Stimulated activated CD4-positive, alpha-beta T cell treated with anti-CD3 and anti-CD28 coated beads, TNF-alpha, amount 100 ng/mL, for 4 hours (primary cell): ENCODE measurements at regions not wholly inside any gene's neighbourhood (a gene's known extent, or its start where the extent isn't known, plus 50 kb on each side); places are given as distances from the start of the nearest gene placed in this dataset.

Experiments
- DNase-seq, 3 experiments: peaks; one replicate each; pipeline ENCODE4 v3.0.0-alpha.2; 2020; ENCODE audit warnings: low read depth in 3 of 3

GRCh38 chr19:30898353-30899103 lies 450.7 kb downstream of the TSHZ3 start:
- no peak for DNase-seq

GRCh38 chr19:30897553-30897952 lies 451.7 kb downstream of the TSHZ3 start:
- no peak for DNase-seq

GRCh38 chr19:30897034-30897433 lies 452.2 kb downstream of the TSHZ3 start:
- DNase-seq, result no peak

- no peak for DNase-seq
Measured at GRCh38 chr19:30896554-30896953, 452.7 kb downstream of the TSHZ3 start.

- DNase-seq, result no peak
Measured at GRCh38 chr19:30895946-30896345, 453.3 kb downstream of the TSHZ3 start.

GRCh38 chr19:30891051-30891450 lies 458.2 kb downstream of the TSHZ3 start:
- DNase-seq, result no peak

GRCh38 chr19:30890033-30890432 lies 459.2 kb downstream of the TSHZ3 start:
- no peak for DNase-seq

- no peak for DNase-seq
Measured at GRCh38 chr19:30888937-30889336, 460.3 kb downstream of the TSHZ3 start.

GRCh38 chr19:30887042-30887441 lies 462.2 kb downstream of the TSHZ3 start:
- DNase-seq, result no peak

GRCh38 chr19:30886222-30886621 lies 463.0 kb downstream of the TSHZ3 start:
- DNase-seq, result no peak

- DNase-seq, result no peak
Measured at GRCh38 chr19:30884146-30884812, 465.0 kb downstream of the TSHZ3 start.

GRCh38 chr19:30883071-30883470 lies 466.2 kb downstream of the TSHZ3 start:
- no peak for DNase-seq

- no peak for DNase-seq
Measured at GRCh38 chr19:30882411-30883005, 466.7 kb downstream of the TSHZ3 start.

- no peak for DNase-seq
Measured at GRCh38 chr19:30881930-30882329, 467.3 kb downstream of the TSHZ3 start.

- DNase-seq, result no peak
Measured at GRCh38 chr19:30881281-30881680, 468.0 kb downstream of the TSHZ3 start.

- DNase-seq, result no peak
Measured at GRCh38 chr19:30880551-30880950, 468.7 kb downstream of the TSHZ3 start.

GRCh38 chr19:30880151-30880550 lies 469.1 kb downstream of the TSHZ3 start:
- no peak for DNase-seq

- DNase-seq, result no peak
Measured at GRCh38 chr19:30879736-30880135, 469.5 kb downstream of the TSHZ3 start.

- DNase-seq, result no peak
Measured at GRCh38 chr19:30879225-30879624, 470.0 kb downstream of the TSHZ3 start.

- no peak for DNase-seq
Measured at GRCh38 chr19:30878495-30878894, 470.7 kb downstream of the TSHZ3 start.

- no peak for DNase-seq
Measured at GRCh38 chr19:30877661-30878113, 471.5 kb downstream of the TSHZ3 start.

- DNase-seq, result no peak
Measured at GRCh38 chr19:30873691-30874090, 475.5 kb downstream of the TSHZ3 start.

GRCh38 chr19:30873003-30873402 lies 476.2 kb downstream of the TSHZ3 start:
- no peak for DNase-seq
